ENCODE measurements at regions not wholly inside any gene's neighbourhood (a gene's known extent, or its start where the extent isn't known, plus 50 kb on each side); places are given as distances from the start of the nearest gene placed in this dataset.

GRCh38 chr2:12538138-12538694 is 178.5 kb upstream of the TRIB2 start:
- no peaks in the 10 kb centered on the region for H3K27me3 ChIP-seq
- H3K9me3 ChIP-seq, result no peaks in the 10 kb centered on the region
- DNase-seq (ENCODE audit: low spot score in 2 of 2), result no peak
- WGBS, 2 donors, result 85 to 88% methylated on average over 3 of the region's 3 CpGs
- H3K4me3 ChIP-seq, result no peak overlapping the region
- H3K4me1 ChIP-seq, result peaks cover 0 to 26% (median 6%) of the 10 kb centered on the region in 4 donors
- no peak overlapping the region for H3K27ac ChIP-seq
- no peaks in the 10 kb centered on the region for H3K36me3 ChIP-seq
- no peak for TF ChIP-seq CTCF (IDR thresholded peaks at IDR 0.05)
- no peak for TF ChIP-seq EP300 (IDR thresholded peaks at IDR 0.05)
- TF ChIP-seq POLR2A (IDR thresholded peaks at IDR 0.05), result no peak

GRCh38 chr2:12539336-12539735 is 177.4 kb upstream of the TRIB2 start:
- Histone ChIP-seq H3K27ac (no peak overlapping the region), H3K27me3 (no peaks in the 10 kb centered on the region), H3K4me3 (no peak overlapping the region), H3K9me3 (no peaks in the 10 kb centered on the region), H3K4me1 (peaks cover 0 to 23% (median 3%) of the 10 kb centered on the region in 4 donors), H3K36me3 (no peaks in the 10 kb centered on the region)
- no peak for TF ChIP-seq CTCF (IDR thresholded peaks at IDR 0.05)
- TF ChIP-seq POLR2A (IDR thresholded peaks at IDR 0.05), result no peak
- TF ChIP-seq EP300 (IDR thresholded peaks at IDR 0.05), result no peak
- DNase-seq (ENCODE audit: low spot score in 2 of 2), result no peak
- 66 to 77% methylated on average over 9 of the region's 9 CpGs for WGBS, 2 donors

GRCh38 chr2:12539776-12540562 is 176.8 kb upstream of the TRIB2 start:
- Histone ChIP-seq H3K9me3 (no peaks in the 10 kb centered on the region), H3K4me3 (no peak overlapping the region), H3K36me3 (no peaks in the 10 kb centered on the region), H3K4me1 (peaks cover 0 to 16% (median 0%) of the 10 kb centered on the region in 4 donors), H3K27ac (no peak overlapping the region), H3K27me3 (no peaks in the 10 kb centered on the region)
- DNase-seq (ENCODE audit: low spot score in 2 of 2), result no peak
- WGBS, 2 donors, result 68 to 79% methylated on average over 10 of the region's 10 CpGs
- TF ChIP-seq CTCF (IDR thresholded peaks at IDR 0.05), result no peak
- no peak for TF ChIP-seq POLR2A (IDR thresholded peaks at IDR 0.05)
- no peak for TF ChIP-seq EP300 (IDR thresholded peaks at IDR 0.05)

GRCh38 chr2:12543076-12543977 is 173.4 kb upstream of the TRIB2 start:
- Histone ChIP-seq H3K36me3 (no peaks in the 10 kb centered on the region), H3K4me3 (no peak overlapping the region), H3K27me3 (no peaks in the 10 kb centered on the region), H3K4me1 (peaks cover 0 to 7% (median 0%) of the 10 kb centered on the region in 4 donors), H3K27ac (peak overlapping the region in 1 of 4 donors; percentile 31), H3K9me3 (no peaks in the 10 kb centered on the region)
- WGBS, 2 donors, result 78 to 79% methylated on average over 11 of the region's 11 CpGs
- no peak for TF ChIP-seq POLR2A (IDR thresholded peaks at IDR 0.05)
- TF ChIP-seq EP300 (IDR thresholded peaks at IDR 0.05), result no peak
- no peak for TF ChIP-seq CTCF (IDR thresholded peaks at IDR 0.05)
- no peak for DNase-seq (ENCODE audit: low spot score in 2 of 2)

Data from tibial nerve (tissue), 4 donors.